Urinary bladder (tissue), 3 donors: ENCODE measurements at regions not wholly inside any gene's neighbourhood (a gene's known extent, or its start where the extent isn't known, plus 50 kb on each side); places are given as distances from the start of the nearest gene placed in this dataset.

Experiments used
- DNase-seq: peaks from one replicate; pipeline ENCODE4 v3.0.0-alpha.2; 2015; ENCODE audit errors: extremely low spot score
- H3K27ac ChIP-seq: one replicate; pipeline ENCODE4 v1.5.1; 2013; ENCODE audit warnings: low read depth, mild to moderate bottlenecking, moderate library complexity
- H3K36me3 ChIP-seq: one replicate; pipeline ENCODE4 v1.6.1; 2013; ENCODE audit warnings: mild to moderate bottlenecking, moderate library complexity; ENCODE audit not compliant: insufficient read depth
- H3K4me1 ChIP-seq: one replicate; pipeline ENCODE4 v1.6.1; 2013; ENCODE audit warnings: mild to moderate bottlenecking, moderate library complexity; ENCODE audit not compliant: insufficient read depth
- H3K4me3 ChIP-seq: one replicate; pipeline ENCODE4 v1.5.1; 2013; ENCODE audit warnings: low read depth, low read length
- WGBS: extraction: QIAGEN DNeasy Blood & Tissue Kit; methylation state at CpG from one replicate; pipeline ENCODE4 v1.1.7; 2013; 5-methylcytosine and 5-hydroxymethylcytosine counted together
- donor health status: healthy with polysubstance abuse.
- donor health status: healthy.

DNA sequence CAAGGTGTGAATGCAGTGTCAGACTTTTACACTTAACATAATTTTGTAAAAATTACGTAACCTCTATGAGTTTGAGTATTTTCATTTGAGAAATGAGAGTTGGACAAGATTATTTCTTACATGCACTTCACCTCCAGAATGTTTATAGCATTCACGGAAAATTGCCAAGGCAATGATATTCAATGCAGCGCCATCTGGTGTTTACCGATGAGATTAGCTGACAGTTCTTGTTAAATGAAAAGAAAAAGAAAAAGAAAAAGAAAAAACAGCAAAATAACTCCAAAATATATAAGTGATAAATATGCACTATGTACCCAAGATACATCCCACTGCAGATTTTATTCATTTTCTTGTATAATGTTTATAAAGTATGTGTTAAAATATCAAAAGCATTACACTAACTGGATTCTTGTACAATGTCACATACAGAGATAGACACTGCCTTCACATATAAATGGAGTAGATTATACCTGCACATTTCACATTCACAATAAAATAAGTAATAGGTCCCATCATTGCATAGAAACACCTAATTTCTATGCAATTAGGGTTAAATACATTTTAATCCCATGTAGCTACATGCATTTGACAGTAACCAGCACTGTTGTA lies 976.3 kb upstream of the FAT3 start:
- H3K4me1 ChIP-seq = no peaks in the 10 kb centered on the region
- no peak for DNase-seq
- no peak overlapping the region for H3K4me3 ChIP-seq
- no peak overlapping the region for H3K27ac ChIP-seq
- no peaks in the 10 kb centered on the region for H3K36me3 ChIP-seq
- 23% methylated on average over 4 of the region's 4 CpGs for WGBS

DNA sequence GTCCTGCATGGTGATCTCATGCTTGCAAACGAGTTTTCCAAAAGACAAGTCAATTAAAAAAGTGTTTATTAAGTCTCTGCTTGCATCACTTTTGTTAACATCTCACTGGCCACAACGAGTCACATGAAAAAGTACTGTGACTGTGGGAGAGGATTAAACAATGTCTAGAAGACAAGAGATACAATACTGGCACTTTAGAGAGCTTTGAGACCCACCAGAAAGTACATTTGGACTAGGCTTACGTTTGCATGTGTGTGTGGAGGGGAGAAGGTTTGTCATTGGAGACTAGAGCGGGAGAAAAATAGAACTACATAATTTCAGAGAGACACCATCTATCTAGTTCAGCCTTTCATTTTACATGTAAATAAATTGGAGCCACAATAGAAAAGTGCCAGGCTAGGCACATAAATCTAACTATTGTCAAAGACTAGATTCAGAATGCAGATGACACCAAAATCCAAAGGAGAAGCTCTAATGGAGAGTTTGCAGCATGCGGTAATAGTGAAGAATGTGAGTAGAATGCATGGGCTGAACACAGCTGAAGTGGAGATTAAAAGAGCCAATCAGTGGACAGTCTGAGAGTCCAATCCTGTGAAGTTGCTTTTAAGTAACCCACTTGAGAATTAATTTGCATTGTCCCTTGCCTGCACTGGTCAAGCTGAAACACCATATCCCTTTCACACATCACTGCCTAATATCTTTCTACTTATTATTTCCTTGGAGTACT lies 977.4 kb upstream of the FAT3 start:
- Histone ChIP-seq H3K4me3 (no peak overlapping the region), H3K36me3 (no peaks in the 10 kb centered on the region), H3K27ac (no peak overlapping the region), H3K4me1 (no peaks in the 10 kb centered on the region)
- 78% methylated on average over 5 of the region's 5 CpGs for WGBS
- no peak for DNase-seq

DNA sequence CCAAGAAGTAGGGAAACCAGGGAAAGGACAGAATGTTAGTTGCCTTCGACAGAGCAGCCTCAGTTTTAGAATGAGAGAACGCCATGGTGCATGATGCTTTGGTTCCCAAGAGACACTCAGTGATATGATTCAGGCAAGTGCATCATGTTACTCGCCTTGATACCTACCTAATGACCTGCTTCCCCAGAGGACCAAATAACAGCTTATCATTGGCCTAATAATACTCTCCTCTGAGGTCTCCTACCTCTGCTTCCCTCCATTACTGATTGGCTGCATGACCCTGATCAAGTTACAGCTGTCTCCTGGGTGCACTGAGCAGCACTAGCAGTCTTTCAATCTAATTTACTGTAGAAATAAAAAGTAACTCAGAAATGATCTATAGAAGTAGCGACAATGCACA lies 979.7 kb upstream of the FAT3 start:
- no peak overlapping the region for H3K4me3 ChIP-seq
- no peaks in the 10 kb centered on the region for H3K4me1 ChIP-seq
- no peak overlapping the region for H3K27ac ChIP-seq
- WGBS = 96% methylated on average over 4 of the region's 4 CpGs
- no peaks in the 10 kb centered on the region for H3K36me3 ChIP-seq
- no peak for DNase-seq

- Histone ChIP-seq H3K4me1 (no peaks in the 10 kb centered on the region), H3K4me3 (no peak overlapping the region), H3K27ac (no peak overlapping the region), H3K36me3 (no peaks in the 10 kb centered on the region)
- 76% methylated on average over 2 of the region's 2 CpGs for WGBS
- no peak for DNase-seq
Measured at GRCh38 chr11:91243630-91244029, 981.0 kb upstream of the FAT3 start.

DNA sequence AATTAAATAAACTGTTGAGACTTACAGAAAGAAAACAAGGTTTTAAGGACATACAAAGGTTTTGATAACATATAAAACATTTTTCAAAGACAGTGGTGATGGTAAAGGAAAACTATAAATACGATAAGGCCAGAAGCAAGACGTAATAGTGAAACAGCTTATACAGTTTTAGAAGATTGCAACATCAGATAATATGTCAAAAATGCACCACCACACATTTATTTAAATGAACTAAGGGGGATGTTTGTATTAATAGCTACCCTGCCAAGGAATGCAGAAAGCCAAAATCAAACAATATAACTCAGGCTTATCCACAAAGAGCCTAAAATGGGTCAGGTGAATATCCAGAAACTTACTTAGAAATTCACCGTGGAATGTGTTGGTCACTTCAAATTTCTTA lies 981.6 kb upstream of the FAT3 start:
- DNase-seq = no peak
- no peaks in the 10 kb centered on the region for H3K36me3 ChIP-seq
- WGBS = 50% methylated on average over 3 of the region's 3 CpGs
- no peaks in the 10 kb centered on the region for H3K4me1 ChIP-seq
- no peak overlapping the region for H3K4me3 ChIP-seq
- H3K27ac ChIP-seq = no peak overlapping the region

DNA sequence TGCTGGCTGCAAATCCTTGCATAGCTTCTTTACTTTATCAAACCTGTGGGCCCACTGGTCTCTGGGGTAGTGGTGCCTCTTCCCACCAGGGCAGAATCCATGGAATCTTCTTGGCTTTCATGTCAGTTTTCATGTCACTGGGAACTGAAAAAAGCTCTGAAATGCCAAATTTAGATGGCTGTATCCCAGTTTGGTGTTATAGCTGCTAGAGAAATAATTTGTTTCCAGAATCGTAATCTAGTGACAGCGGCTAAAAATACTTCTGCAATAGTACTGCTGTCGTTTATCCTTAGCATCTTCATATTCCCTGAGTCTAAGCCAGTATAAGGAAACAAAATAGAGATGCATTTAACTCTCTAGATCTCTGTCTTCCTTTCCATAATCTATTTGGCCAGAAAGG lies 983.4 kb upstream of the FAT3 start:
- Histone ChIP-seq H3K4me3 (no peak overlapping the region), H3K36me3 (no peaks in the 10 kb centered on the region), H3K4me1 (no peaks in the 10 kb centered on the region), H3K27ac (no peak overlapping the region)
- 51% methylated on average over 3 of the region's 3 CpGs for WGBS
- DNase-seq = no peak

DNA sequence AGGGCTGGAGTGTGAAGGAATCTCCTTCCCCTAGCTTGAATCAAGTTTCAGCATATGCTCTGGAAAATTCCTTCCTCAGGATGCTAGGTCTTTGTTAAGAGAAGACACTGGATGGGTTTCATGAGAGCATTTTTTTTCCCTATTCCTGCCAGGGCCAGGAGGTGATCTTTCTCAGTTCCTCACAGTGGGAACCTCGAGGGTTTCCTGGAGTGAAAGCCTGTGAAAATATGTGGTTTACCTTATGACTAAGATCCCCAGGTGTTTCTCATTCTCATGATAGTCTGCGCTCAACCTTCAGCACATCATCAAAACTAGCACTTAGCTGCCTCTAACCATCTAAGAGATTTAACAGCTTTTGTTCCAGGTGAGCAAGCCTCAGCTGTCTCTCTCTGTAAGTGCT lies 985.3 kb upstream of the FAT3 start:
- 77% methylated on average over 2 of the region's 2 CpGs for WGBS
- no peak overlapping the region for H3K4me3 ChIP-seq
- H3K4me1 ChIP-seq = no peaks in the 10 kb centered on the region
- H3K27ac ChIP-seq = no peak overlapping the region
- no peak for DNase-seq
- no peaks in the 10 kb centered on the region for H3K36me3 ChIP-seq

GRCh38 chr11:91231226-91231625 lies 993.4 kb upstream of the FAT3 start:
- DNase-seq = no peak
- Histone ChIP-seq H3K4me3 (no peak overlapping the region), H3K4me1 (no peaks in the 10 kb centered on the region), H3K36me3 (no peaks in the 10 kb centered on the region), H3K27ac (no peak overlapping the region)
- WGBS = 29% methylated on average over 4 of the region's 4 CpGs

- Histone ChIP-seq H3K36me3 (no peaks in the 10 kb centered on the region), H3K27ac (no peak overlapping the region), H3K4me1 (no peaks in the 10 kb centered on the region), H3K4me3 (no peak overlapping the region)
- DNase-seq = no peak
Measured at GRCh38 chr11:91230647-91231046, 994.0 kb upstream of the FAT3 start.

GRCh38 chr11:91222830-91223229 lies 1000.0 kb upstream of the CHORDC1 start:
- Histone ChIP-seq H3K4me3 (no peak overlapping the region), H3K36me3 (no peaks in the 10 kb centered on the region), H3K27ac (no peak overlapping the region), H3K4me1 (no peaks in the 10 kb centered on the region)
- 23% methylated on average over 1 of the region's 1 CpG for WGBS
- no peak for DNase-seq

- DNase-seq = no peak
- H3K4me1 ChIP-seq = no peaks in the 10 kb centered on the region
- H3K4me3 ChIP-seq = no peak overlapping the region
- no peaks in the 10 kb centered on the region for H3K36me3 ChIP-seq
- WGBS = 1% methylated on average over 1 of the region's 1 CpG
- H3K27ac ChIP-seq = no peak overlapping the region
Measured at GRCh38 chr11:91220476-91221202, 997.8 kb upstream of the CHORDC1 start.

DNA sequence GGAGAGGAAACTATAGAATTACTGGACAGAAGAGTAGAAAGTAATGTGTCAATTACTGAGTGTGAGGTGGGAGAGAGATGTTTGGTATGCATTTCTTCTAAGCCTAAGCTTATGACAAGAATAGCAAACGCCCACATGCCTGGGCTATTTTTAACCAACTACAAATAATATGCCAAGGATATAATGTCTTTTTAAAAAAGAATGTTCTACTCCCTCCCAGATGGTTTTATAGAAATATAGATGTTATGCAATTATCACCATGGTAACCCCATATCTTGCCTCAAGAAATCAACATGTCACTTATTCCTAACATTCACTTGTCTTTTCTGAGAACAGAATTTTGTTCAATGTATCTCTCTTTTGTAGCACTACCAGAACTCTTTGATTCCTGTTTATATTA lies 996.7 kb upstream of the CHORDC1 start:
- WGBS = 17% methylated on average over 1 of the region's 1 CpG
- no peak for DNase-seq
- no peak overlapping the region for H3K4me3 ChIP-seq
- H3K36me3 ChIP-seq = no peaks in the 10 kb centered on the region
- H3K4me1 ChIP-seq = no peaks in the 10 kb centered on the region
- no peak overlapping the region for H3K27ac ChIP-seq

GRCh38 chr11:91209751-91210150 lies 986.9 kb upstream of the CHORDC1 start:
- H3K36me3 ChIP-seq = no peaks in the 10 kb centered on the region
- no peak overlapping the region for H3K27ac ChIP-seq
- no peaks in the 10 kb centered on the region for H3K4me1 ChIP-seq
- no peak for DNase-seq
- H3K4me3 ChIP-seq = no peak overlapping the region

- Histone ChIP-seq H3K27ac (no peak overlapping the region), H3K4me3 (no peak overlapping the region), H3K4me1 (no peaks in the 10 kb centered on the region), H3K36me3 (no peaks in the 10 kb centered on the region)
- DNase-seq = no peak
Measured at GRCh38 chr11:91209306-91209705, 986.5 kb upstream of the CHORDC1 start.
